ENCODE measurements at regions not wholly inside any gene's neighbourhood (a gene's known extent, or its start where the extent isn't known, plus 50 kb on each side); places are given as distances from the start of the nearest gene placed in this dataset.

GRCh38 chr4:13168326-13168725, 315.8 kb downstream of the RAB28 start:
- TF ChIP-seq CTCF (conservative IDR thresholded peaks at IDR 0.05) (no peak), EZH2 (IDR thresholded peaks at IDR 0.05; ENCODE audit: low read depth) (no peak)

All from PC-9 (cell line).